HG03108 (cell line): ENCODE measurements at regions not wholly inside any gene's neighbourhood (a gene's known extent, or its start where the extent isn't known, plus 50 kb on each side); places are given as distances from the start of the nearest gene placed in this dataset.

Experiments used
- ATAC-seq: cut with Tn5 transposase; IDR thresholded peaks from one replicate; pipeline ENCODE4 v1.9.1; 2021; ENCODE audit warnings: moderate library complexity; ENCODE audit not compliant: unreplicated experiment

DNA sequence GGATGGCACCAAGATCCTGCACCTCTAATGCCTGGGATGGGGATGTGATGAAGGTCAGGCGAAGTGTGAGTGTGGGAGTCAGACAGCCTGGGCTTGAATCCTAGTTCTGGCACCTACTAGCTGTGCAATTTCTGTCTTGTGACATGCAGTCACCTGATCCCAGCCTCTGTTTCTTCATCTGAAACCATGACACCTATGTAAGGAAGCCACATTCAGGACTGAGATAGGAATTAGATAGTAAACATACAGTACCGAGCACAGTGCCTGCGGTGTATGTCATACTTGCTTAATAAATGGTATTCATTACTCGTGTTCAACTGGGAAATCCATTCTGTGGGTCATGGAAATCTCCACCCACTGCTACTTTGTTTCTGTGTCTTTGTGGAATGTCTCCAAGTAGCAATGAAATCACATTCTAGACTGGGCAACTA lies 140.6 kb upstream of the STC2 start:
- ATAC-seq = no peak

DNA sequence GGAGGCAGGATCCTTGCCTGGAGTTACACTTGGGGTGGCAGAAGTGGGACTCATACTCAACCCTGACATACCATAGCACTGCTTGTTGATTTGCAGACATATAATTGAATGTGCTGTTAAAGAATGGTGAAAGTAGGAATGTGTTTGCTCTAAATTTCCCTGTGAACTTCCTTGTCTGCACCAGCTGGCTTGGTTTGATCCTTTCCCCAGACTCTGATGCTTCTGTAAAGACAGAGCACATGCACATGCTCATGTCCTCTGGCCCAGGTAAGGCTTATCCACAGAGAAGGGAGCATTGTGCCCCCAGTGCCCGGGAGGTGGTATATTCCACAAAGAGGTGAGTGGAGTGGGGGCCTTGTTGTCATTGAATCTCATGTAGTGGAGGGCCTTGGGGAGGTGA lies 138.0 kb upstream of the STC2 start:
- ATAC-seq = no peak

DNA sequence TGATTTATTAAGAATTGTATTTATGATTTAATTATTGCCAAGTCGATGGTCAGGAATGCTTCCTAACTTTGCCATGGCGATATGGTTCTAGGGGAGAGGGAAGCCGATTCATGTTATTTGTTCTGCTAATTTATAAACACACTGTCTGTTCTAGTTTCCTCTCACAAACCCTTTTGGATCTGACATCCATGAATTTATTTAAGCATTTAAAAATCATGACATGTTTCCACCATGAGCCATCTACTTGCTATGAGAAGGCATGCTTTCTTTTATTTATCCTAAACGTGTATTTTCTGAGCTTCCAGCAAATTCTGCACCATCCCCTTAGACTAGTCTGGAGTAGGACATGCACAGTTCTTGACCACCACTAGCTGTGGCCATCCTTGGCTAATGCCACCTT lies 136.6 kb upstream of the STC2 start:
- ATAC-seq = no peak

DNA sequence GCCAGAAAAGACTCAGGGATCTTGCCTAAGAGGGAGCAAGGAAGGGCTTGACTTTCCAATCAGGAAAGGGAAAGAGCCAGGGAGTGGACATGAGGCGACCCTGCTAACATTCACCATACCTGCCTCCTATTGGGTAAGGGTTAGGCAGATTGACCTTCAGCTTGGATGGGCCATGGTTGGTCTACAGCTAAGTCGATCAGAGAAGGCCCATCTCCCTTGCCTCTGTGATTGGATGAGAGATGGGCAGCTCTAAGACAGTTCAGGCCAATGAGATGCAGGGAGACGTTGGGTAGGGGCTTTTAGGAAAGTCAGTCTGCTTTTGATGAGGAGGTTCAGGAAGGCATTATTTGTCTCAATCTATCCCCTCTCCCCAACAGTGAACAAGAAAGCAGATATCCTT lies 135.0 kb upstream of the STC2 start:
- no peak for ATAC-seq

DNA sequence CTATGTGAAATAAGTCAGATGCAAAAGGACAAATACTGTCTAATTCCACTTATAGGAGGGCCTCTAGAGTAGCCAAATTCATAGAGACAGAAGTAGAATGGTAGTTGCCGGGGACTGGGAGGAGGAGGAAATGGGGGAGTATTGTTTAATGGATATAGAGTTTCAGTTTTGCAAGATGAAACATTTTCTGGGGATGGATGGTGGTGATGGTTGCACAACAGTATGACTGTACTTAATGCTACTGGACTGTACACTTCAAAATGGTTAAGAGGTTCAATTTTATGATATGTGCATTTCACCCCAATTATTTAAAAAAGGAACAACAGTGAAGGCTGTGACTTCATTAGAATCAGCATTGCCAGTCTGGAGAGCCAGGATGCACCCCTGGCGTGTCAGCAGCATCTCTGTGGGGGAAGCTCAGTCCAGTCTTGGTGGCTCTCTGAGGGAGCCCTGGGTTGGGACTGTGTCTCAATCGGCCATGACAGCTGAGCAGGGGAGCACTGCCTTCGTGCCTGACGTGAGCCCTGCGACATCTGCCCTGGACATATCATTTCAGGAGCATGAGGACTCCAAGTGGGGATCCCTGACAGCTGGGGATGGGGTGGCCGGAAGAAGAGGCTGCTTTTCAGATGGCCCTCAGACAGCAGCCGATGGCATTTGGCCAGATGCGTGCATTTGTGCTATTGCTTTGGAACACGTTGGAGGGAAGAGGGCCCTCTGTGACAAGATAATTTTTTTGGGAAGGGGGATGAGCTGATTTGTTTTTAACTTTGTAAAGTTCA lies 130.8 kb upstream of the STC2 start:
- no peak for ATAC-seq

DNA sequence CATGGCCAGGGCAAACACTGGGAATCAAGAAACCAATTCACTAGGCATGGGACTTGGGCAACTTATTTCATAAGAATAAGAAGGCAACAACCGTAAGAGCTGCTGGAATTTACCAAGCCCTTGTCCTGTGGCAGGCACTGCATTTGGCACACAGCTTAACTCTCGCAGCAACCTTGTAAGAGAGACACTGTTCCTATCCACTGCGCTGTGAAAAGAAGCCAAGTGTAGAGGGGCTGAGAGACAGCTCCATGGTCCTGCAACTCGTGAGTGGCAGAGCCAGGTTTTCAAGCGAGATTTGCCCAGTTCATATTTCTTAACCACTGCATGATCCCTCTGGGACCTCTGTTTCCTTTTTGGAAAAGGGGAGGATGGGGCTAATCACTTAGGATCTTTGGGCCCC lies 129.3 kb upstream of the STC2 start:
- ATAC-seq = no peak

DNA sequence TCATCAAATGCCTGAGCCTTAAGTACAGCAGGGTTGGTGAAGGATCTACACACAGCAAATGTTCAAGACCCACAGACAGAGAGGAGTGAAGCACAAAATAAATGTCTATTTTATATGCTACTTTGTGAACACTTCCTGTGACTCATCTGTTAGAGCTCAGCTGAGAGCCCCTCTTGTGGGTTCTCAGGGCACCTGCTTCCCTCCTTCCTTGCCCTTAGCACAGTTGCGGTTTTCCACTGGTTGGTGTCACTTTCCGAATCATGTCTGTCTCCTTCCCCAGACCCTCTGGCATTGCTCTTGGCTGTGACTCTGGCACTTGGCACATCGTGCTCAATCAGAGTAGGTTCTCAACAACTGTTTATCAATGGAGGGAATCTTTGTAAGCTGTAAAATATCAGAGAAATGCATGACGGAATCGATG lies 128.5 kb upstream of the STC2 start:
- no peak for ATAC-seq

DNA sequence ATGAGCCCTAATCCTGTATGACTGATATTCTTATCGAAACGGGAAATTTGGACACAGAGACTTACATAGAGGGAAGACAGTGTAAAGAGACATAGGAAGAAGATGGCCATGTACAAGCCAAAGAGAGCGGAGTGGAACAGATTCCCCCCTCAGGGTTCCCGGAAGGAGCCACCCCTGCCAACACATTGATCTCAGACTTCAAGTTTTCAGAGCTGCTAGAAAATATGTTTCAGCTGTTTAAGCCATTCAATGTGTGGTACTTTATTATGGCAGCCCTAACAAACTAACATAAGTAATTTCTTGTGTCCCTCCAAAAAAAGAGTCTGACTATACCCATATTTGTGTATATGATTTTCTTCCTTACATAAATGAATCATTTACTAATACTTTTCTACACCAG lies 128.0 kb upstream of the STC2 start:
- ATAC-seq = no peak

DNA sequence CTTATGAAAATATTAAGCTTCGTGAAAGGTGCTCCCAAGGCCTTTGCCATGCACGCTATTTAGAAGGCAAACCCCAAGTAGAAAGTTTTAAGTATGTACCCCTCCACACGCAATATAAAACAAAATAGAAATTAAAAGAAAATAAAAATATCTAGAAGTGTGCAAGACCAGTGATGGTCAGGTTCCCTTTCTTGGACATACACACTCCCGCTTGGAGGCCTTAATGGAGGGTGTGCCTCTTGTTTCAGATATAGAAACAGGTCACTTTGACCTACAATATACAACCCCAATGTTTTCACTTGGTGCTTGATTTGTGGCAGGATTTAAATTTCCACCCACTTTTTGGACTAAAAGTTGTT lies 127.4 kb upstream of the STC2 start:
- ATAC-seq = no peak

DNA sequence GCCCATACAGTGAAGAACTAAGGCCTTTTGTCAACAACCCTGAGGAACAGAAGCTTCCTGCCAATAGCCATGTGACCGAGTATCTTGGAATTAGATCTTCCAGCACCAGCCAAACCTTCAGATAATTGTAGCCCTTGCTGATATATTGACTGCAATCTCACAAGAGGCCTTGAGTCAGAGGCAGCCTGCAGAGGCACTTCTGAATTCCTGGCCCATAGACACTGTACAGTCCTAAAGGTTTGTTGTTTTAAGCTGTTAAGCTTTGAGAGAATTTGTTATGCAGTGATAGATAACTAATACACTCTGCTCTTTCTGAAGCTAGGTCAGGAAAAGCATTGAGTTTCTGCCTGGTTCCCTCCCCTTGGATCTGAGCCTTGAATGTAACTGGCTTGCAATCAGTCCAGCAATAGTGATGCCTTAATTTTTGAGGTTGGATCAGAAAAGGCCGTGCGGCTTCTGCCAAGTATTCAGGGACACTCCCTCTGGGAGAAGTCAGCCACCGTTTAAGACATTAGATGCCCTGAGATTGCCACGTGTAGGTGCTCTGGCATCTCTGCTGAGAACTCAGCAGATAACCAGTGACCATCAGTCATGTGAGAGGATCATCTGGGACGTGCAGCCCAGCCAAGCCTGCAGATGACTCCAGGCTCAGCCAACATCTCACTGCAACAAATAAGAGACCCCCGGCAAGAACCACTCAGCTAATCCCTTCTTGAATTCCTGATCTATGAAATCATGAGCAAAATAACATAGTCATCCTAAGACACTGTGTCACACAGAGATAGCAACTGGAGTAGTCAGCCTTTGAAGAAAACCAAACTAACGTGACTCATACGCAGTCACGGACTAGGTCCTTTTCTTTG lies 126.8 kb upstream of the STC2 start:
- ATAC-seq = no peak

DNA sequence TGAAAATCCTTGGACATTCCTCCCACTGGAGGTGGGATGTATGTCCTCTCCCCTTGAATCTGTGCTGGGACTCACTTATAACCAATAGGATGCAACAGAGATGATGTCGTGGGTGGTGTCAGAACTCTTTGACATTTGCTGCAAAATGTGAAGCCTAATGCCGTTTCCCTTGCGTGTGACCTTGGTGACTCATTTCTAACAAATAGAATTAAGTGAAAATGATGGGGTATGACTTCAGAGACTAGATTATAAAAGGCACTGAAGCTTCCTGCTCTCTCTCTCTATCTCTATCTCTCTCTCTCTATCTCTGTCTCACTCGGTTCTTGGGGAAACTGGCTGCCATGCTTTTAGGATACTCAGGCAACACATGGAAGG lies 126.1 kb upstream of the STC2 start:
- ATAC-seq = no peak

DNA sequence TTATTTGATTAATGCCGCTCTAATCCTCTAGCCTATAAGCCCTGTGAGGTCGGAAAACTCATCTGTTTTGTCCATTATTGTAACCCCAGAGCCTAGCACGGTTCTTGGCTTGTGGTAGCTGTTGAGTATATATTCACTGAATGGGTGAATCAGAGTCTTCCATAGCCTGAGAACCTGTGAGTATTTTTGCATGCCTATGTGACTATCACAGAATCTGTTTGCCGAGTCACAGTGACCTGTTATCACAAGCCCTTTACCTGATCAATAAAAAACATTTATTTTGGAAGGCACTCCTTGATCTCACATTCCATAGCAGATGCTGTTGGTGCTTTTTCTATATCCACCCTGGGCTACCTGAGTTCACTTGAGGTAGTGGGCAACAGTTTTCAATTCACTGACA lies 125.0 kb upstream of the STC2 start:
- no peak for ATAC-seq

DNA sequence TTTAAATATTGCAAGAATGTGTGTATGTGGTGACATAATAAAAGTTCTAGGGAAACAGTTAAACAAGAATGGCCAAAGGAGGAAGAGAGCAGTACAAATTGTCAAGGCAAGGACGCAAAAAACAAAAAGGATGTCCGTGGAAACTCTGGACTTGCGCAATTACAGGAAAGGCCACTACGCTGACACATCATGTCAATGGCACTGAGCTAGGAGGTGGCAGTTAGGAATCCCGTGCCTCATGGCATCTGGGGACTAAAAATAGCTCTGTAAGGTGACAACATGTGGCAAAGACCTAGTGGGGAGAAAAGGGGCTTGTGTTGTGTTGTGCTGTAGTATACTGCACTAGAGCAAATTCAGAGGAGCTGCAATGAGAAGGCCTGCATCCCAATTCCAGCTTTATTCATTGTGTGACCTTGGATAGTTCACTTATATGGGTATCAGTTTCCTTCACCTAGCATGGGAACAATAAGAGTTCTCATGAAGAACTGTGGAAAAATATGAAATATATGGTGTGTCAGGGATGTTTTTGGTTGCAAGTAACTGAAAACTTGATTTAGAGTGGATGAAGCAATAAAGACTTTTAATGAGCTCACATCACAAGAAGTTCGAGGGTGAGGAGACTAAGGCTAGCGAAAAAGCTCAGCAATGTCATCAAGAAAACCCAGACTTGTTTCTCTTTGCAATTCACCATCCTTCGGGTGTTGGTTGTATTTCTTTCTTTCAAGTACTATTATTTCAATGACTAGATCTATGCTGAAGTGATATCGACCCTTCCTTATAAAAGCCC lies 124.1 kb upstream of the STC2 start:
- no peak for ATAC-seq

DNA sequence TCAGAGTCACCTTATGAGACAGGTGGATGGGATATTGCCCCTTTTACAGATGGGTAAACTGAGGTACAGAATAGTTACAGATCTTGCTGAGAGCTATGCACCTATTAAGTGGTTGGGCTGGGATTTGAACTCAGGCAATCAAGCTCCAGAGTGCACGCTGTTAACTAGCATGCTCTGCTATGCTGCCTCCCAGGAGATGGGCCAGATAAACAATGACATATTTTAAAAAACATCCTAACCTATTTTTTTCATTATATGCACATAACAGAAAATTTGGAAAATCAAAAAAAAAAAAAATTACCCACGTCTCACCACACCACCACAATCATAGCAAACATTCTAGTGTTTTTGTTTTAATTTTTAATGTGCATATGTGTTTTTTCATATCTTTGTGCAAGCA lies 123.4 kb upstream of the STC2 start:
- no peak for ATAC-seq

DNA sequence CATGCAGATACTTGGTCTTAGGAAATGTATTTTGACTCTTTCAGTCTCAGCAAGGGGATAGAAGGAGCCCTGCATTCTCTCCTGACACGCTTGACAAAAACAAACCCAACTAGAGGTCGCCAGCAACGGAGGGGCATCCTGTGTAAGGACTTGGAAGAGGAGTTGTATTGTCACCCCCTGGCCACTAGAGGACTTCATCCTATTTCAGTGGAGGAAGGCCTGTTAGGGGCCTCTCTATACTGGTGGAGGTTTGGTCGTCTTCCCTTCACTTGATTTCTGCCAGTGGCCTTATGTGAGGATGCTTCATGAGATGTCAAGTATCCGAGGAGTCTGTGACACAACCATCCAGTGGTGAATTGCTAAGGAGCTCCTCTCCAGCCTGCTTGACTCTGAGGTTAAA lies 122.8 kb upstream of the STC2 start:
- ATAC-seq = no peak

DNA sequence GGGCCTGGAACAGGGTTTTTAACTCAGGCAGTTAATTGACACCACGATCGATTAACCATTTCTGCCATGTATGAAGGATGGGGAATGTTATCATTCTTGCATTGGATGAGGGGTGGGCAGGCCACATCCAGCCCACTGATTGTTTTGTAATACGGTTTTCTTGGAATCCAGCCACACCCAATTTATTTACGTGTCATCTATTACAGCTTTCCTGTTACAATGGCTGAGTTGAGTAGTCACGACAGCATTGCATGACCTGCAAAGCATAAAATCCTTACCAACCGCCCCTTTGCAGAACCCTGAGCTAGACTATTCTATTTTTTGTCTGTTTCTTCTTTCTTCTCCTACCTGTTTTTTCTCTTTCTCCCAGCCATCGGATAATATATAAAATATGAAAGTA lies 122.0 kb upstream of the STC2 start:
- no peak for ATAC-seq

DNA sequence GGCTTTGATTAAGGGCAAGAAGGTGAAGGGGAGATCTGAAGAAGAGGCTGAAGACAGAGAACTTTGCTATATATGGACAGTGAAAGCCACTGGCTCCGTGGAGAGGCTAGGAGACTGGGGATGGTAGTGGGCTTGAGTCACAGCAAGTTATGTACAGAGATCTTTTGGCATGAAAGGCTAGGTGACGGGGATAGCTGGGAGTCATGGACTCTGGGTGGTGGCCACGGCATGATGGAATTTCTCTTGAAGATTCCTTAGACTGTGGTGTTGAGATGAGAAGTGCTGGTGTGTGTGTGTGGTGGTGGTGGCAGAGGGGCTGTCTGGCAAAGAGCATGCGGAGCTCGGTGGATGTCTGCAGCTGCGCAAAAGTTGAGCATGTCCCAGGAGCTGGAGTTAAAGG lies 120.6 kb upstream of the STC2 start:
- no peak for ATAC-seq

DNA sequence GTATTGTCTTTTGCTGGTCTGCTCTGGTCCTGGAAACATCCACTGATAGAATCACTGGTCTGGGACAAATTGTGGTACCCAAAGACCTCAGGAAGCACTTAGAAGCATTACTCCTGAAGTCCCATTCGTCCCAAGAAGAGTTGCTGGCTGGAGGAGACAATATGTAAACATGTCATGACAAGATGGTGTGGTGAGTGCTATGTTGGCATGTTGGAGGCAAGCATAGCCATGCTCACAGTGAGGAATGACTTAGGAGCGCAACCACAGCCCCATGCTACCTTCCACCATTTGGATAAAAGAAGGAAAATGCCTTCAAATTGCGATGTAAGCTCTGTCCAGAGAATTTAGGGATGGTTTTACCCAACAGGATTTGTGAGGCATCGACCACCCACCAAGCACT lies 115.8 kb upstream of the STC2 start:
- ATAC-seq = no peak

DNA sequence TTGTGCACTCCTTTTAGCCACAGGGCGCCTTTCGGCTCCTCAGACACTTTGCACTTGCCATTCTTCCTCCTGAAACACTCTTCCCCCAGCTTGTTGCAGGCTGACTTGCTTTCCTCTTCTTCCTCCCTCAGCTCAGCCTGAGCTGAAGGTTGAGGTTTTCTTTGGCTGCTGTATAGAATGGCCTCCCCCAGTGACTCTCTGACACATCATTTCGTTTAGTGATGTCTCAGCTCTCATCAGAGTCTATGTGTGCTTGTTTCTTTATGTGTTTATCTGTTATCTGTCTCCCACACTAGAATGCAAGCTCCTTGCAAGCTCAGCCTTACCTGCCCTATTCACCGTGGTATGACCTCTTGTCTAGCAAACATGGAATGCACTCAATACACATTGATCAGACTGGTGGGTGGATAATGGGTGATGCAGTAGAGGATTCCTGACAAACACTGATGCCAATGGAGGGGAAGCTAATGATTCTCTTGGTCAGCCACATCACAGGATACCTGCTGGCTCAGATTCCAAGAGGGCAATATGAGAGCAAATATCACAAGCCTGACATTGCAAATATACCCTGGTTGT lies 112.9 kb upstream of the STC2 start:
- ATAC-seq = no peak

DNA sequence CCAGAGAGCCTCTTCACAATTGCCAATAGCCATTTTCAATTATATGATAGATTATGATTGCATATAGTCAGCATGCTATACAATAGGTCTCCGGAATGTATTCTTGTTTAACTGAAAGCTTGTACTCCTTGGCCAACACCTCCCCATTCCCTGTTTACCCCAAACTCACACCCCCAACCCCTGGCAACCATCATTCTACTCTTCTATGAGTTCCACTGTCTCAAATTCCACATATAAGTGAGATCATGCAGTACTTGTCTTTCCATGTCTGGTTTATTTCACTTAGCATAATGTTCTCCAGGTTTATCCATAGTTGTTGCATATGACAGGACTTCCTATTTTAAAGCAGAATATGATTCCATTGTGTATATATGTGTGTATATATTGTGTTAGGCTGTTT lies 110.7 kb upstream of the STC2 start:
- ATAC-seq = no peak

DNA sequence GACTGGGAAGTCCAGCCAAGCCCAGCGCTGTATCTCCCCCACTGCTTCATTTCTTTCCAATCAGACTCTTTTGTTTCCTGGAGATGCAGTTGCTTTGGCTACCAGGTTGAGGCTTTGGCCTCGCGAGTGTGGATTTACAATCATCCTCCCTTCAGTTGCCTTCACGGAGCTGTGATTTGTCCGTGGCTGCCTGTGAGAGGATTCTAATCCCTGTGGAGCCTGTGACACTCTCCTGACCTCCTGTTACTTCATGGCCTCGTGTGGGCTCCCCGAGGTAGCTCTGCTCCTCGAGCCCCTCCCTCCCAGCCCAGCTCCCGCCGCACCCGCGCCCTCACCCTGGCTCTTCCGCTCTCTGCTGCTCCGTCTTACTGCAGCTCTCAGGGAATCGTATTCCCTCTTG lies 107.2 kb upstream of the STC2 start:
- ATAC-seq = no peak
